ENCODE measurements at regions not wholly inside any gene's neighbourhood (a gene's known extent, or its start where the extent isn't known, plus 50 kb on each side); places are given as distances from the start of the nearest gene placed in this dataset.

DNA sequence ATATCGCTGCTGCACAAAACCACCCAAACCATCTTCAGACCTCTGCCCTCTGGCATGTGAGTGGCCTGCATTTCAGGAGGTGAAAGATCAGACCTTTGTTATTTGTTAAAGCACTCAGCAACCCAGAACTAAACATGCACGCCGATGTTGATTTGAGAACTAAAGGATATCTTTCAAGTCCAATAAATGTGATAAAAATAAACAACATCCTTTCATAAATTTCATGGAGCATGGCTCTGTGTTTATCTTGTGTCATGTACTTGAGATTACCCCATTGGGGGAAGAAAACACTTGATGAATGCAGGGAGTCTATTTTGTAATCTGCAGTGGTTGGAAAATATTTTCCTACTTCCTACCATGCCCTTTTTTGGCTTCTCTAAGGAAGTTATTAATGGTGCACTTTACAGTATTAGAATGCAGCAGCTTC lies 70.8 kb upstream of the GATA6 start:
- no peak for DNase-seq (ENCODE audit: low read depth)
- in situ Hi-C loops (cut with HindIII; ENCODE audit: low sequenced_read_pairs), result no loop called here
- TF ChIP-seq, protein P1, sequence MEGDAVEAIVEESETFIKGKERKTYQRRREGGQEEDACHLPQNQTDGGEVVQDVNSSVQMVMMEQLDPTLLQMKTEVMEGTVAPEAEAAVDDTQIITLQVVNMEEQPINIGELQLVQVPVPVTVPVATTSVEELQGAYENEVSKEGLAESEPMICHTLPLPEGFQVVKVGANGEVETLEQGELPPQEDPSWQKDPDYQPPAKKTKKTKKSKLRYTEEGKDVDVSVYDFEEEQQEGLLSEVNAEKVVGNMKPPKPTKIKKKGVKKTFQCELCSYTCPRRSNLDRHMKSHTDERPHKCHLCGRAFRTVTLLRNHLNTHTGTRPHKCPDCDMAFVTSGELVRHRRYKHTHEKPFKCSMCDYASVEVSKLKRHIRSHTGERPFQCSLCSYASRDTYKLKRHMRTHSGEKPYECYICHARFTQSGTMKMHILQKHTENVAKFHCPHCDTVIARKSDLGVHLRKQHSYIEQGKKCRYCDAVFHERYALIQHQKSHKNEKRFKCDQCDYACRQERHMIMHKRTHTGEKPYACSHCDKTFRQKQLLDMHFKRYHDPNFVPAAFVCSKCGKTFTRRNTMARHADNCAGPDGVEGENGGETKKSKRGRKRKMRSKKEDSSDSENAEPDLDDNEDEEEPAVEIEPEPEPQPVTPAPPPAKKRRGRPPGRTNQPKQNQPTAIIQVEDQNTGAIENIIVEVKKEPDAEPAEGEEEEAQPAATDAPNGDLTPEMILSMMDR (IDR thresholded peaks at IDR 0.05; ENCODE audit: low read depth, low read length, missing control alignments), result no peak
- no peak overlapping the region for H3K4me3 ChIP-seq (ENCODE audit: low read depth, low read length)

DNA sequence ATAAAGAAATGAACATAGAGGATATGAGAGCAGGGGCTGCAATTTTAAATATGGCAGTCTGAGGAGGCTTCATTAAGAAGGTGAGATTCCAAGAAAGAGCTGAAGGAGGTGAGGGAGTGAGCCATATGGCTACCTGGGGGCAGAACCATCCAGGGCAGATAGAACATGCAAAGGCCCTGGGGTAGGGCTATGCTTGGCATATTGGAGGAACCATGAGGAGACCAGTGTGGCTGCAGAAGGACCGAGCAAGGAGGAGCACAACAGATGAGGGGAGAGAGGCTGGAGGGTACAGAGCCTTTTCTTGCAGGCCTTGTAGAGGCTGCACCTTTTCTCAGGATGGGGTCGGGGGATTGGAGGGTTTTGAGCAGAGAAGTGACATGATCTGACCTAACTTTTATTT lies 69.5 kb upstream of the GATA6 start:
- DNase-seq (ENCODE audit: low read depth), result no peak
- TF ChIP-seq, protein P1 (IDR thresholded peaks at IDR 0.05; ENCODE audit: low read depth, low read length, missing control alignments), result no peak
- in situ Hi-C loops (cut with HindIII; ENCODE audit: low sequenced_read_pairs), result no loop called here
- H3K4me3 ChIP-seq (ENCODE audit: low read depth, low read length), result no peak overlapping the region

DNA sequence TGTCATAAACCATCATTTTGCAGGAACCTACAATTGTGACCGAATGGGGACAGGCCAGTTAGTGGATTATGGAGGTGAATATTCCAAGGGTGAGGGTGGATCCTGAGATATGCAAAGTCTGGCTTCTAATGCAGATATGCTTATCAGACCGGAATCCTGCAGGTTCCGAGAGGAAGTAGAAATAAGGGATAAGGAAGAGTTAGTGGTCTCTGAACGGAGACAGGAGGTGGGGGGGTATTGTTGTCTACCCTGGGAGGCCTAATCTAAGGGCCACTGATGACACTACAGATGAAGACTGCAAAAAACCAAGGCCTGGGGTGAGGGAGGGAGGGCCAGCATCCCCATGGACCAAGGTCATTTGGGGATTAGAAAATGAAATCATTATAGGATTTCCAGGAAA lies 67.7 kb upstream of the GATA6 start:
- in situ Hi-C loops (cut with HindIII; ENCODE audit: low sequenced_read_pairs), result no loop called here
- TF ChIP-seq, protein P1 (IDR thresholded peaks at IDR 0.05; ENCODE audit: low read depth, low read length, missing control alignments), result no peak
- H3K4me3 ChIP-seq (ENCODE audit: low read depth, low read length), result no peak overlapping the region
- no peak for DNase-seq (ENCODE audit: low read depth)

DNA sequence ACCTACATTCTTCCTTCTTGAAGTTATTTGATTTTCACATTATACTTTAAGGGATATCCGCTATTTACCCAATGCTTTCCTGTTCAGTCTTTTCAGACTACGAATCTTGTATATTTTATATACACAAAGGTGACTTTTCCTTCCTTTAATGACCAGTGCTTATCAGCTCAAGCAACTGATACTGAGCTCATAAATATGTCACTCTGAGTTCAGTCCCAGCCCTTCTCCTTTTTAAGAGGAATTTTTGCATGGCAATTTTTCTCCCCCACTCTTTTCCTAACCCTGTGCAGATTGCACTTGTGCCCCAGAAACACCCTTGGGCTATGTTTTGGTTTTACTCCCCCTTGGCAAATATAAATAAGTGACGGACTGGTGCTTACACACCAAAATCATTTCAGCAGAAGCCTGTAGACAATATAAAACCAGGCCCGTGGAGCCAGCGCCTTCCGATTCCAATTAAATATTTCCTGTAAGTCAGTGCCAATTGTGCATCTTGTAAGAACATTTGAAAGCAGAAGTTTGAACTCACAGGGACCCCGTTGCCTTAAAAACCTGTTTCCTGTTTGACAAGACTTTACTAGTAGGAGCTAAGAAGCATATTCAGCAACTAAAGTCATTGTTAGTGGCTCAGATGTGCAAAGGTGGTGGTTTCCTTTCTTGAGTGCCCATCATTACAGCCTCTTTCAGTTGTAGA lies 66.3 kb upstream of the GATA6 start:
- TF ChIP-seq, protein P1 (IDR thresholded peaks at IDR 0.05; ENCODE audit: low read depth, low read length, missing control alignments), result no peak
- in situ Hi-C loops (cut with HindIII; ENCODE audit: low sequenced_read_pairs), result no loop called here
- DNase-seq (ENCODE audit: low read depth), result no peak

DNA sequence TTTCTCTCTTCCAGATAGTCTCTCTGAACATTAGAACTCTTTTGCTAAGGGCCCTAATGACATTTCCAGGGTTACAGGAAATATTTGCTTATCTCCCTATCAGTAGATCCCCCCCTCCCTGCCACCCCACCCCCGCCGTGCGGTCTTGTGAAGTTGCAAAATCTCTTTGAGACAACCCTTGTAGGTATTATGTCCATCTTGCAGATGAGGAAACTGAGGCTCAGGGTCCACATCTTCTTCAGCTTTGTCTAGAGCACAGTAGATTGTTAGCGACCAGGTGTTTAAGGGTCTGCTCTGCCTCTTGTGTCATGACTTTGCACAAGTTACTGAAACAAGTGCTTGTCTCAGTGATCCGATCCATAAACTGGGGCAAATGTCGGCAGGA lies 65.8 kb upstream of the GATA6 start:
- no peak overlapping the region for H3K4me3 ChIP-seq (ENCODE audit: low read depth, low read length)
- TF ChIP-seq, protein P1 (IDR thresholded peaks at IDR 0.05; ENCODE audit: low read depth, low read length, missing control alignments), result no peak
- in situ Hi-C loops (cut with HindIII; ENCODE audit: low sequenced_read_pairs), result no loop called here
- DNase-seq (ENCODE audit: low read depth), result no peak

More for the DNA sequence above, 66.3 kb upstream of the GATA6 start:
- H3K4me3 ChIP-seq (ENCODE audit: low read depth, low read length), result no peak overlapping the region

DNA sequence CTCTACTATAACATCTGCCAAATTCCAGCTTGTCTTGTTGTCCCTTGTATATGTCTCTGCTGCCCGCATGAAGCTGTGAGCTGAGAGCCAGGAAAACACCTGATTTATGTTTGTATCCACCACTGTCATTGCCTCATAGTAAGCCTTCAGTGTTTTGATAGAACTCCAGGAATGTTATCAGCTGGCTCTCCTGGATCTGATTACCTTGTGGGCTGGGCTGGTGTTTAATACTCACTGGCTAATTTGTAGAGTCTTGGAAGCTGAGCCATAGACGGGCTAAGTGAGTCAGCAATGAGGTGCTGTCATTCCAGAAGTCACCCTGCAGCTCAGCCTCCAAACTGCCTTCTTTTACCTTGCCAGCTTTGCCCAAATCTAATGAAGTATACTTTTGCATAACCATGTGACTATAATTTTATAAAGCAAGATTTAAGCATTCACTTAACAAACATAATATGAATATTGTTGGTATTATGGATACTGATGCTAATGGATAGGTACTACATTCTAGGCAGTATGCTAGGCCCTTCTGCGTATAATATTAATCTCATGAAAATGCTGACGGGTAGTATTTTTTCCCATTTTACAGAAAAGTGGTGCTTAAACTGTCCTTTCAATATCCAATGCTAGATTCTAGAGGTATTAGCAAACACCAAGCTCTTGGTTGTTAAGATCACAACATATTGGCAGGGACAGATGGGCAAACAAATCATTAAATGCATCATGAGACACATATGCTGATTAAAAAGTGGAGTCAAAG lies 62.7 kb upstream of the GATA6 start:
- H3K4me3 ChIP-seq (ENCODE audit: low read depth, low read length), result no peak overlapping the region
- TF ChIP-seq, protein P1 (IDR thresholded peaks at IDR 0.05; ENCODE audit: low read depth, low read length, missing control alignments), result no peak
- in situ Hi-C loops (cut with HindIII; ENCODE audit: low sequenced_read_pairs), result no loop called here
- DNase-seq (ENCODE audit: low read depth), result no peak

Data from astrocyte of the cerebellum (primary cell).